Activated CD8-positive, alpha-beta T cell treated with anti-CD3 and anti-CD28 coated beads for 36 hours (primary cell): ENCODE measurements at regions not wholly inside any gene's neighbourhood (a gene's known extent, or its start where the extent isn't known, plus 50 kb on each side); places are given as distances from the start of the nearest gene placed in this dataset.

Experiments
- ATAC-seq: fragments of 200-7000 bp; cut with Tn5 transposase; one replicate; pipeline ENCODE4 v1.10.0; 2021; ENCODE audit warnings: mild to moderate bottlenecking, moderate library complexity
- CTCF ChIA-PET: fragments of 350-600 bp; sonication (Branson Sonifier 250); formaldehyde crosslinking; loops from one replicate; lab custom pipeline; 2021; ENCODE audit warnings: antibody characterized with exemption; lab: Charles Lee
- POLR2A ChIA-PET: fragments of 350-600 bp; sonication (Branson Sonifier 250); formaldehyde crosslinking; loops from one replicate; lab custom pipeline; 2021; ENCODE audit warnings: antibody characterized with exemption; lab: Charles Lee
- DNase-seq: peaks from one replicate; pipeline ENCODE4 v3.0.0-alpha.2; 2020
- H3K27ac Mint-ChIP-seq: one replicate; pipeline ENCODE4 v1.8.0; 2021; ENCODE audit warnings: mild to moderate bottlenecking, mixed read lengths
- H3K27me3 Mint-ChIP-seq: one replicate; pipeline ENCODE4 v1.8.0; 2021; ENCODE audit warnings: mixed read lengths
- H3K36me3 Mint-ChIP-seq: one replicate; pipeline ENCODE4 v1.8.0; 2021; ENCODE audit warnings: low read depth, mixed read lengths
- H3K4me1 Mint-ChIP-seq: one replicate; pipeline ENCODE4 v1.8.0; 2021; ENCODE audit warnings: low read depth, mixed read lengths
- H3K4me3 Mint-ChIP-seq: one replicate; pipeline ENCODE4 v1.8.0; 2021; ENCODE audit warnings: mild to moderate bottlenecking, moderate library complexity, mixed read lengths
- H3K9me3 Mint-ChIP-seq: one replicate; pipeline ENCODE4 v1.8.0; 2021; ENCODE audit warnings: mixed read lengths
- intact Hi-C: fragments of 100-400 bp; cut with micrococcal nuclease; formaldehyde crosslinking; loops from one replicate; pipeline ENCODE4 v1.10.0; 2022
- TF ChIP-seq, protein P1 (sequence below): fragments of 200-600 bp; IDR thresholded peaks from one replicate; pipeline ENCODE4 v1.8.0; 2022; ENCODE audit warnings: antibody characterized with exemption, mild to moderate bottlenecking

DNA sequence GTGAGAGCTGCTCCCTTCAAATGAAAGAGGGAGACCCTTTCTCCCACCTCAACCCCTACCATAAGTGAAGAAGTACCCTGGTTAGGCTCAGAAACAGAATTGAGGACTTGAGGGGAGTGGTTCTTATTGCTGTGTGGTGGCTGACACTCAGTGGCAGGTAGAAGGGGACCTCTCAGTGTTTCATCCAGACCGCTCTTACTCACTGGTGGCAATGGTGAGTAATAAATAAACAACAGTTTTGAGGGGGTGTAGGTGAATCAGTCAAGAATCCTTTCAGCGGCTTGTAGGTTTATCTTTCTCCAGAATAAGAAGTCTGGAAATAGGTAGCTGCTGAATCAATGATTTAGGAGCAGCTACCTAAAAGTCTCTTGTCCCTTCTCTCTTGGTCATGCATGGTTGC lies 403.4 kb upstream of the B3GAT1 start:
- intact Hi-C loops = no loop called here
- Mint-ChIP-seq H3K36me3 (no peaks in the 10 kb centered on the region), H3K9me3 (no peaks in the 10 kb centered on the region), H3K27me3 (peaks cover 11% of the 10 kb centered on the region), H3K4me3 (no peak overlapping the region), H3K4me1 (no peaks in the 10 kb centered on the region), H3K27ac (no peak overlapping the region)
- ChIA-PET POLR2A (no interaction called here), CTCF (no interaction called here)
- ATAC-seq = no peak
- no peak for DNase-seq
- TF ChIP-seq, protein P1, sequence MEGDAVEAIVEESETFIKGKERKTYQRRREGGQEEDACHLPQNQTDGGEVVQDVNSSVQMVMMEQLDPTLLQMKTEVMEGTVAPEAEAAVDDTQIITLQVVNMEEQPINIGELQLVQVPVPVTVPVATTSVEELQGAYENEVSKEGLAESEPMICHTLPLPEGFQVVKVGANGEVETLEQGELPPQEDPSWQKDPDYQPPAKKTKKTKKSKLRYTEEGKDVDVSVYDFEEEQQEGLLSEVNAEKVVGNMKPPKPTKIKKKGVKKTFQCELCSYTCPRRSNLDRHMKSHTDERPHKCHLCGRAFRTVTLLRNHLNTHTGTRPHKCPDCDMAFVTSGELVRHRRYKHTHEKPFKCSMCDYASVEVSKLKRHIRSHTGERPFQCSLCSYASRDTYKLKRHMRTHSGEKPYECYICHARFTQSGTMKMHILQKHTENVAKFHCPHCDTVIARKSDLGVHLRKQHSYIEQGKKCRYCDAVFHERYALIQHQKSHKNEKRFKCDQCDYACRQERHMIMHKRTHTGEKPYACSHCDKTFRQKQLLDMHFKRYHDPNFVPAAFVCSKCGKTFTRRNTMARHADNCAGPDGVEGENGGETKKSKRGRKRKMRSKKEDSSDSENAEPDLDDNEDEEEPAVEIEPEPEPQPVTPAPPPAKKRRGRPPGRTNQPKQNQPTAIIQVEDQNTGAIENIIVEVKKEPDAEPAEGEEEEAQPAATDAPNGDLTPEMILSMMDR = no peak

DNA sequence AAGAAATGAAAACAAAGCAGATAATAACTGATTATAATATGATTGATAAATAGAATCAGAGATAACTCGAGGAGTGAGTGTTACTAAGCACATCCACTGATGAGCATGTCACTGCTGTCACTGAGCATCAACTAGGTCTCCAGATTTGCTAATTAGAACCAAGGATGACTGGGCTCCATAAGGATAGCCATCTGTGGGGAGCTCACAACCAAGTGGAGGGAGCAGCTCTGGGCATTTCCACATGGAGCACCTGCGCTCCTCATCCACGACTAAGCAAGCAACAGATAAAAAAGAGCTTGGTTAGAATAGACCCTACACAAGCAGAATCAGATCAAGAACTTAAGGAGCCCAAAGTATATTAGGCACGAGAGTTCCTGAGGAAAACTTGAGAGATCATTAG lies 396.0 kb upstream of the B3GAT1 start:
- TF ChIP-seq, protein P1 = no peak
- CTCF ChIA-PET = no interaction called here
- Mint-ChIP-seq H3K9me3 (no peaks in the 10 kb centered on the region), H3K4me3 (no peak overlapping the region), H3K27ac (no peak overlapping the region), H3K27me3 (peaks cover 4% of the 10 kb centered on the region), H3K4me1 (no peaks in the 10 kb centered on the region), H3K36me3 (no peaks in the 10 kb centered on the region)
- no peak for ATAC-seq
- no peak for DNase-seq
- POLR2A ChIA-PET = no interaction called here
- intact Hi-C loops = no loop called here

DNA sequence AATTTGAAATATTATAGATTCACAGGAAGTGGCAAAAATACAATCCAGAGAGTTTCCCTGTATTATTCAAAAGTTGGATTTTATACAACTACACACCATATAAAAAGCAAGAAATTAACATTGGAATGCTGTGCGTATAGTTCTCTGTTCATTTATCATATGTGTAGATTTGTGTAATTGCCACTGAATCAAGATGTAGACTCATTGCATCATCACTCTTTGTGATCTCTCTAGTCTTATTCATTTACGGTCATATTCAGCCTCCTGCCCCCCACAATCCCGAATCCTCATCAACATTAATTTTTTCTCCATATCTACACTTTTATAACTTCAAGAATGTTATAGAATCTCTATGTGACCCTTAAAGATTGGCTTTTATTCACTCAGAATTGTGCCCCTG lies 390.6 kb upstream of the B3GAT1 start:
- CTCF ChIA-PET = no interaction called here
- intact Hi-C loops = no loop called here
- TF ChIP-seq, protein P1 = no peak

DNA sequence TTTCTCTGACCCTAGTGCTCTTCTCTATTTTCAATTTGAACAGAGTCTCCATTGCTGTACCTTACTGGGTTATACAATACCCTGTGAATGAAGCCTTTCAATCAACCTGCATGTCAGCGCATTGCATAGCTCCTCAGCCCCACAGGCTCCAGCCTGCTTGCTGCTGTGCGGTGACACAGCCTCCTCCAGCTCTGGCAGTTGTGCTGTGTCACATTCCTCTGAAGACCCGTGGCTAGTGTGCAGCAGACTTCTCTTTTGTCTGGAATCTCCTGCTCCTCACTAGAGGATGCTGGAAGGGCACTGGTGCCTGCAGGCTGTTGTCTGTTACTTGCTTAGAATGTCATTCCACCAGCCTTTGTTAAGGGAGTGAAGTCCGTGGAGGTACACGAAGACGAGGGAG lies 390.1 kb upstream of the B3GAT1 start:
- no peak overlapping the region for H3K4me3 Mint-ChIP-seq
- H3K27me3 Mint-ChIP-seq = peaks cover 23% of the 10 kb centered on the region
- H3K4me1 Mint-ChIP-seq = peaks cover 2% of the 10 kb centered on the region
- intact Hi-C loops = no loop called here
- H3K27ac Mint-ChIP-seq = no peak overlapping the region
- TF ChIP-seq, protein P1 = no peak
- H3K36me3 Mint-ChIP-seq = no peaks in the 10 kb centered on the region
- ChIA-PET POLR2A (no interaction called here), CTCF (interaction anchor here (0.9 kb wide), 1 partner anchor 210 kb away, joined by 4 read pairs; no protein-coding TSS in a partner anchor)
- H3K9me3 Mint-ChIP-seq = no peaks in the 10 kb centered on the region
- DNase-seq (no peak), ATAC-seq (no peak)

More for the DNA sequence above, 390.6 kb upstream of the B3GAT1 start:
- no peak for ATAC-seq
- POLR2A ChIA-PET = no interaction called here
- Mint-ChIP-seq H3K27ac (no peak overlapping the region), H3K9me3 (no peaks in the 10 kb centered on the region), H3K4me3 (no peak overlapping the region), H3K27me3 (peaks cover 23% of the 10 kb centered on the region), H3K36me3 (no peaks in the 10 kb centered on the region), H3K4me1 (peaks cover 2% of the 10 kb centered on the region)
- DNase-seq = no peak

DNA sequence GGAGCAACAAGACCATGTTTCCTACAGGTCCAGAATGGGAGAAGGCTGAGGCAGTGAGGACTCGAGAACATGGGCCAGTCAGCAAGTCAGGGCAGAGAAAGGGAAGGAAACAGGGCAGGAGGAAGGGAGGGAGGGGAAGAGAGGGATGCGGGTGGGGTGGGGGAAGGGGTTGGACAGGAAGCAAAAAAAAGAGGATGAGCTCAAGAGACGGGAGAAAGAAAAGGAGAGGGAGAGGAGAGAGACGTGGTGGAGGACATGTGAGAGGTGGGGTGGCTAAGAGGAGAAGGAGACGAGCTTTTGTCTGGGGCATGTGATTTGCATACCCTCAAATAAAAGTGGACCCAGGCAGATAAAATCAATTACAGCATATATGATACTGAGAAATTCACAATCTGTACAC lies 389.5 kb upstream of the B3GAT1 start:
- Mint-ChIP-seq H3K27ac (no peak overlapping the region), H3K27me3 (peaks cover 23% of the 10 kb centered on the region), H3K4me1 (peaks cover 2% of the 10 kb centered on the region), H3K9me3 (no peaks in the 10 kb centered on the region), H3K4me3 (no peak overlapping the region), H3K36me3 (no peaks in the 10 kb centered on the region)
- ChIA-PET POLR2A (no interaction called here), CTCF (interaction anchor here (0.9 kb wide), 1 partner anchor 210 kb away, joined by 4 read pairs; no protein-coding TSS in a partner anchor)
- TF ChIP-seq, protein P1 = no peak
- intact Hi-C loops = no loop called here
- no peak for DNase-seq
- no peak for ATAC-seq
